ENCODE measurements at regions not wholly inside any gene's neighbourhood (a gene's known extent, or its start where the extent isn't known, plus 50 kb on each side); places are given as distances from the start of the nearest gene placed in this dataset.
"Not testable (repeated sequence)": the region's sequence is repeated elsewhere in the genome, so short reads cannot be mapped to it uniquely, and the experiment has no call there.

- TF ChIP-seq CTCF (IDR thresholded peaks at IDR 0.05; ENCODE audit: low read depth, low read length, missing control alignments): no peak
- peak; percentile 33 for DNase-seq (ENCODE audit: low read depth)
- H3K4me3 ChIP-seq (ENCODE audit: low read depth, low read length): no peak overlapping the region
Observed at GRCh38 chrY:20891440-20892160, 135.7 kb downstream of the RPS4Y2 start.

GRCh38 chrY:20925350-20926091 is 169.6 kb downstream of the RPS4Y2 start:
- not testable (repeated sequence) for H3K4me3 ChIP-seq (ENCODE audit: low read depth, low read length); DNase-seq (ENCODE audit: low read depth)

- DNase-seq (ENCODE audit: low read depth): no peak
- H3K4me3 ChIP-seq (ENCODE audit: low read depth, low read length): no peak overlapping the region
- TF ChIP-seq CTCF (IDR thresholded peaks at IDR 0.05; ENCODE audit: low read depth, low read length, missing control alignments): no peak
Observed at GRCh38 chrY:20929691-20930342, 173.9 kb downstream of the RPS4Y2 start.

- not testable (repeated sequence) for H3K4me3 ChIP-seq (ENCODE audit: low read depth, low read length); DNase-seq (ENCODE audit: low read depth)
Observed at GRCh38 chrY:20936709-20937251, 180.9 kb downstream of the RPS4Y2 start.

- H3K4me3 ChIP-seq (ENCODE audit: low read depth, low read length): no peak overlapping the region
- DNase-seq (ENCODE audit: low read depth): no peak
- TF ChIP-seq CTCF (IDR thresholded peaks at IDR 0.05; ENCODE audit: low read depth, low read length, missing control alignments): no peak
Observed at GRCh38 chrY:20961512-20961911, 205.6 kb downstream of the RPS4Y2 start.

GRCh38 chrY:20967828-20968227 is 211.9 kb downstream of the RPS4Y2 start:
- no peak for DNase-seq (ENCODE audit: low read depth)
- TF ChIP-seq CTCF (IDR thresholded peaks at IDR 0.05; ENCODE audit: low read depth, low read length, missing control alignments): no peak
- no peak overlapping the region for H3K4me3 ChIP-seq (ENCODE audit: low read depth, low read length)

GRCh38 chrY:20968237-20968636 is 212.3 kb downstream of the RPS4Y2 start:
- DNase-seq (ENCODE audit: low read depth): no peak
- no peak overlapping the region for H3K4me3 ChIP-seq (ENCODE audit: low read depth, low read length)
- no peak for TF ChIP-seq CTCF (IDR thresholded peaks at IDR 0.05; ENCODE audit: low read depth, low read length, missing control alignments)

Measured in GM12864 (cell line).